SU-DHL-6 (cell line): ENCODE measurements at regions not wholly inside any gene's neighbourhood (a gene's known extent, or its start where the extent isn't known, plus 50 kb on each side); places are given as distances from the start of the nearest gene placed in this dataset.

Experiments used
- EZH2phosphoT487 ChIP-seq: fragments of 200-600 bp; sonication (generic), shearing (Covaris generic); conservative IDR thresholded peaks from 2 replicates; pipeline ENCODE4 v1.6.1; 2018; ENCODE audit warnings: mild to moderate bottlenecking, antibody characterized with exemption, low read length, moderate library complexity, mixed read lengths
- TF ChIP-seq, protein P1 (sequence below): fragments of 200-600 bp; sonication (generic); IDR thresholded peaks from one replicate; pipeline ENCODE4 v1.5.1; 2017; ENCODE audit warnings: antibody characterized with exemption, mild to moderate bottlenecking, low read length, moderate library complexity; ENCODE audit not compliant: insufficient read depth, poor library complexity, severe bottlenecking

DNA sequence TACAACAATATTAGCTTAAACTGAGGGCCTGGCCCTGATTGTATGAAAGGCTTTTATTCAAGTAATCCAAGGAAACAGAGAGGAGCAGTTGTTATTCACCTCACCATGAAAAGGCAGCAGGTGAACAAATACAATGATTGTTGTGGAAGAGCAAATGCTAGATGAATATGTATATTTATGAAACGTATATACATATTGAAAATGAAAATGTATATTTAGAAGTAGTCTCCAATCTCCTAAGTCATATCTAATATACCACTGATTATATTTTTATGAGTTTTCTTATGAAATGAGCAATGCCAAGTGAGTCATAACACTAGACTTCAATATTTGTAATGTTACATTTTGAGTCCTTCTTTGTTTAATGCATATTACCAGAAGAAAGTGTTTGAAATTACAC lies 116.2 kb upstream of the KCNMB2 start:
- TF ChIP-seq, protein P1, sequence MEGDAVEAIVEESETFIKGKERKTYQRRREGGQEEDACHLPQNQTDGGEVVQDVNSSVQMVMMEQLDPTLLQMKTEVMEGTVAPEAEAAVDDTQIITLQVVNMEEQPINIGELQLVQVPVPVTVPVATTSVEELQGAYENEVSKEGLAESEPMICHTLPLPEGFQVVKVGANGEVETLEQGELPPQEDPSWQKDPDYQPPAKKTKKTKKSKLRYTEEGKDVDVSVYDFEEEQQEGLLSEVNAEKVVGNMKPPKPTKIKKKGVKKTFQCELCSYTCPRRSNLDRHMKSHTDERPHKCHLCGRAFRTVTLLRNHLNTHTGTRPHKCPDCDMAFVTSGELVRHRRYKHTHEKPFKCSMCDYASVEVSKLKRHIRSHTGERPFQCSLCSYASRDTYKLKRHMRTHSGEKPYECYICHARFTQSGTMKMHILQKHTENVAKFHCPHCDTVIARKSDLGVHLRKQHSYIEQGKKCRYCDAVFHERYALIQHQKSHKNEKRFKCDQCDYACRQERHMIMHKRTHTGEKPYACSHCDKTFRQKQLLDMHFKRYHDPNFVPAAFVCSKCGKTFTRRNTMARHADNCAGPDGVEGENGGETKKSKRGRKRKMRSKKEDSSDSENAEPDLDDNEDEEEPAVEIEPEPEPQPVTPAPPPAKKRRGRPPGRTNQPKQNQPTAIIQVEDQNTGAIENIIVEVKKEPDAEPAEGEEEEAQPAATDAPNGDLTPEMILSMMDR: no peak
- no peak for TF ChIP-seq EZH2phosphoT487
